Hepatocyte (in vitro differentiated cells): ENCODE measurements at regions not wholly inside any gene's neighbourhood (a gene's known extent, or its start where the extent isn't known, plus 50 kb on each side); places are given as distances from the start of the nearest gene placed in this dataset.

Experiments used
- EZH2phosphoT487 ChIP-seq: fragments of 200-600 bp; sonication (generic); IDR thresholded peaks from one replicate; pipeline ENCODE4 v1.6.1; 2018; ENCODE audit warnings: antibody characterized with exemption, mild to moderate bottlenecking, low read depth, moderate library complexity; ENCODE audit not compliant: unreplicated experiment, severe bottlenecking
- TF ChIP-seq, protein P1 (sequence below): fragments of 200-600 bp; sonication (generic); IDR thresholded peaks from 2 replicates; pipeline ENCODE4 v1.5.1; 2016; ENCODE audit warnings: antibody characterized with exemption, mild to moderate bottlenecking; ENCODE audit not compliant: poor library complexity

DNA sequence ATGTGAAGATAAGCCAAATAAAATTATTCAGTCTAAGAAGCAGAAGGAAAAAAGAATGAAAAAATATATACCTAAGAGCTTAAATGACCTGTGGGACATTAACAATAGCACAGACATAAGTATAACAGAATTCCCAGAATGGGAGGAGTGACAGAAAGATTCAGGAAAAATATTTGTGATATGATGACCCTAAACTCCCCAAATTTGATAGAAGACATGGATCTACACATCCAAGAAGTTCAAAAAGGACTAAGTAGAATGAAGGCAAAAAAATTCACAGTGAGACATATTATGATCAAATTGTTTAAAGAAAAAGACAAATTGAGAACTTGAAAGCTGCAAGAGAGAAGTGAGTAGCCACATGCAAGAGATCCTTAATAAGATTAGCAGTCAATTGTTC, 211.4 kb upstream of the OR4E1 start:
- TF ChIP-seq, protein P1, sequence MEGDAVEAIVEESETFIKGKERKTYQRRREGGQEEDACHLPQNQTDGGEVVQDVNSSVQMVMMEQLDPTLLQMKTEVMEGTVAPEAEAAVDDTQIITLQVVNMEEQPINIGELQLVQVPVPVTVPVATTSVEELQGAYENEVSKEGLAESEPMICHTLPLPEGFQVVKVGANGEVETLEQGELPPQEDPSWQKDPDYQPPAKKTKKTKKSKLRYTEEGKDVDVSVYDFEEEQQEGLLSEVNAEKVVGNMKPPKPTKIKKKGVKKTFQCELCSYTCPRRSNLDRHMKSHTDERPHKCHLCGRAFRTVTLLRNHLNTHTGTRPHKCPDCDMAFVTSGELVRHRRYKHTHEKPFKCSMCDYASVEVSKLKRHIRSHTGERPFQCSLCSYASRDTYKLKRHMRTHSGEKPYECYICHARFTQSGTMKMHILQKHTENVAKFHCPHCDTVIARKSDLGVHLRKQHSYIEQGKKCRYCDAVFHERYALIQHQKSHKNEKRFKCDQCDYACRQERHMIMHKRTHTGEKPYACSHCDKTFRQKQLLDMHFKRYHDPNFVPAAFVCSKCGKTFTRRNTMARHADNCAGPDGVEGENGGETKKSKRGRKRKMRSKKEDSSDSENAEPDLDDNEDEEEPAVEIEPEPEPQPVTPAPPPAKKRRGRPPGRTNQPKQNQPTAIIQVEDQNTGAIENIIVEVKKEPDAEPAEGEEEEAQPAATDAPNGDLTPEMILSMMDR: no peak
- TF ChIP-seq EZH2phosphoT487: no peak
